ENCODE measurements at regions not wholly inside any gene's neighbourhood (a gene's known extent, or its start where the extent isn't known, plus 50 kb on each side); places are given as distances from the start of the nearest gene placed in this dataset.

DNA sequence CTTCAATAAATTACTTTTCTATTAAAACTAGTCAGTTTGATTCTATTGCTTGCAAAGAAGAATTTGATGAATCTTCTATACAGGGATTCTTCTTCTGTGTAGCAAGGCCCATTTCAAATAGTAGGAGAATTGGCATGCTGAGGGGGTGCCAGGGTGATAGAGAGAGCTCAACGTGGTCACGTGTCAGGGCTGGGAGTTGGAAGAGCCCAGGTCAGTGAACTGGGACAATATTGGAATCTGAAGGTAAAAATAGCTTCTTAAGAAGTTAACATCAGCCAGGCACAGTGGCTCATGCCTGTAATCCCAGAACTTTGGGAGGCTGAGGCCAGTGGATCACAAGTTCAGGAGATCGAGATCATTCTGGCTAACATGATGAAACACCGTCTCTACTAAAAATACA, 64.1 kb upstream of the TLE1 start (continued):
- no peak for TF ChIP-seq THAP12 (CRISPR knock-in tag; IDR thresholded peaks at IDR 0.05)
- TF ChIP-seq BRCA1 (IDR thresholded peaks at IDR 0.05), result no peak
- TF ChIP-seq BRCA1 (CRISPR knock-in tag; IDR thresholded peaks at IDR 0.05), result no peak
- no peak for TF ChIP-seq RNF2 (IDR thresholded peaks at IDR 0.05)
- no peak for TF ChIP-seq STAG1 (CRISPR knock-in tag; IDR thresholded peaks at IDR 0.05; ENCODE audit: borderline replicate concordance)
- TF ChIP-seq LEF1 (IDR thresholded peaks at IDR 0.05), result no peak
- TF ChIP-seq, protein P1, sequence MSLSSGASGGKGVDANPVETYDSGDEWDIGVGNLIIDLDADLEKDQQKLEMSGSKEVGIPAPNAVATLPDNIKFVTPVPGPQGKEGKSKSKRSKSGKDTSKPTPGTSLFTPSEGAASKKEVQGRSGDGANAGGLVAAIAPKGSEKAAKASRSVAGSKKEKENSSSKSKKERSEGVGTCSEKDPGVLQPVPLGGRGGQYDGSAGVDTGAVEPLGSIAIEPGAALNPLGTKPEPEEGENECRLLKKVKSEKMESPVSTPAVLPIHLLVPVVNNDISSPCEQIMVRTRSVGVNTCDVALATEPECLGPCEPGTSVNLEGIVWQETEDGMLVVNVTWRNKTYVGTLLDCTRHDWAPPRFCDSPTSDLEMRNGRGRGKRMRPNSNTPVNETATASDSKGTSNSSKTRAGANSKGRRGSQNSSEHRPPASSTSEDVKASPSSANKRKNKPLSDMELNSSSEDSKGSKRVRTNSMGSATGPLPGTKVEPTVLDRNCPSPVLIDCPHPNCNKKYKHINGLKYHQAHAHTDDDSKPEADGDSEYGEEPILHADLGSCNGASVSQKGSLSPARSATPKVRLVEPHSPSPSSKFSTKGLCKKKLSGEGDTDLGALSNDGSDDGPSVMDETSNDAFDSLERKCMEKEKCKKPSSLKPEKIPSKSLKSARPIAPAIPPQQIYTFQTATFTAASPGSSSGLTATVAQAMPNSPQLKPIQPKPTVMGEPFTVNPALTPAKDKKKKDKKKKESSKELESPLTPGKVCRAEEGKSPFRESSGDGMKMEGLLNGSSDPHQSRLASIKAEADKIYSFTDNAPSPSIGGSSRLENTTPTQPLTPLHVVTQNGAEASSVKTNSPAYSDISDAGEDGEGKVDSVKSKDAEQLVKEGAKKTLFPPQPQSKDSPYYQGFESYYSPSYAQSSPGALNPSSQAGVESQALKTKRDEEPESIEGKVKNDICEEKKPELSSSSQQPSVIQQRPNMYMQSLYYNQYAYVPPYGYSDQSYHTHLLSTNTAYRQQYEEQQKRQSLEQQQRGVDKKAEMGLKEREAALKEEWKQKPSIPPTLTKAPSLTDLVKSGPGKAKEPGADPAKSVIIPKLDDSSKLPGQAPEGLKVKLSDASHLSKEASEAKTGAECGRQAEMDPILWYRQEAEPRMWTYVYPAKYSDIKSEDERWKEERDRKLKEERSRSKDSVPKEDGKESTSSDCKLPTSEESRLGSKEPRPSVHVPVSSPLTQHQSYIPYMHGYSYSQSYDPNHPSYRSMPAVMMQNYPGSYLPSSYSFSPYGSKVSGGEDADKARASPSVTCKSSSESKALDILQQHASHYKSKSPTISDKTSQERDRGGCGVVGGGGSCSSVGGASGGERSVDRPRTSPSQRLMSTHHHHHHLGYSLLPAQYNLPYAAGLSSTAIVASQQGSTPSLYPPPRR (CRISPR knock-in tag; IDR thresholded peaks at IDR 0.05; ENCODE audit: borderline replicate concordance), result no peak
- no peak for TF ChIP-seq MBD2 (IDR thresholded peaks at IDR 0.05; ENCODE audit: borderline replicate concordance, low read depth)

All from K562 (cell line).